ENCODE measurements at regions not wholly inside any gene's neighbourhood (a gene's known extent, or its start where the extent isn't known, plus 50 kb on each side); places are given as distances from the start of the nearest gene placed in this dataset.

GRCh38 chr4:187192266-187192665 is 468.6 kb upstream of the FAT1 start:
- no peak for DNase-seq

- DNase-seq: no peak
Observed at GRCh38 chr4:187193141-187193540, 469.5 kb upstream of the FAT1 start.

GRCh38 chr4:187204389-187204918 is 480.8 kb upstream of the FAT1 start:
- DNase-seq: no peak

DNA sequence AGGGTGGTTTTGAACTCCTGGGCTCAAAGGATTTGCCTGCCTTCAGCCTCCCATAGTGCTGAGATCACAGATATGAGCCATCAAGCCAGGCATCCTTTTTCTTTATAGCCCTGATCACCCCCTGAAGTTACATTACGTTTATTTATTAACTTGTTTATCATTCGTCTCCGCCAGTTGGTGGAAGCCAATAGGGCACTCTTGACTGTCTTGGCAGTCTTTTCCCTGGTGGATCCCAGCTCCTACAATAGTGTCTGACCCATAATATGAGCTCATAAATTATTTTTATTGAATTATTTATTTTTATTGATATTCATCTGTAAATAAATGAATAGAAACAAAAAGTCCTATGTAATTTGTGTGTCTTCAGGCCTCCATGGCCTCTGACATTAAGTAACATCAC is 484.3 kb upstream of the FAT1 start:
- no peak for DNase-seq

- DNase-seq: no peak
Observed at GRCh38 chr4:187208651-187209050, 485.0 kb upstream of the FAT1 start.

- DNase-seq: no peak
Observed at GRCh38 chr4:187209921-187210613, 486.4 kb upstream of the FAT1 start.

DNA sequence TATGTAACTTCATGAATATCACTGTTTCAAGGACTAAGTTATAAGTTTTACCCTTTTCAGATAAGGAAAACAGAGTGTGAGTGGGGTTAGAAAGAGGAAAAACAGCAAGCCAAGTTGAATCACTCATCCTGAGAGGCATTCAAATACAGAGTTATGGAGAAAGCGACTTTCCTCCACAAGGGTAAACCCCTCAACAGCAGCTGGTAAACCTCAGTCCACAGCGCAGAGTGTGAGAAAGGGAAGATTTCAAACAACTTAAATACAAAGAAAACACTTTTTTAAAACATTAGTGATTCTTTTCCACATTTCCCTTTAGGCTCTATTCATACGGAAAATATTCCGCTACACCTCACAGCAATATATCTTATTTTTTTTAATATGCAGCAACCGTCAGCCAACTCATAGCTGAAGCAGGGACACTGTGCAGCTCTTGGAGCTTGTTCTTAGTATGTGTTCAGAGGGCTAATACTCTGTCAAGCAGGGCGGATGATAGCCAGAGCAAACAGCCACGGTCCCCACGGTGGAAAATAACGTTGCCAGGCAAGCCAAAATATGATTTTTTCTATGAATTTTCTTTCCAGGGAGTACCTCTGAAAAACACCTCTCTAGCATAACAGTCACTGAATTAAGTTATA is 488.9 kb upstream of the FAT1 start:
- no peak for DNase-seq

DNA sequence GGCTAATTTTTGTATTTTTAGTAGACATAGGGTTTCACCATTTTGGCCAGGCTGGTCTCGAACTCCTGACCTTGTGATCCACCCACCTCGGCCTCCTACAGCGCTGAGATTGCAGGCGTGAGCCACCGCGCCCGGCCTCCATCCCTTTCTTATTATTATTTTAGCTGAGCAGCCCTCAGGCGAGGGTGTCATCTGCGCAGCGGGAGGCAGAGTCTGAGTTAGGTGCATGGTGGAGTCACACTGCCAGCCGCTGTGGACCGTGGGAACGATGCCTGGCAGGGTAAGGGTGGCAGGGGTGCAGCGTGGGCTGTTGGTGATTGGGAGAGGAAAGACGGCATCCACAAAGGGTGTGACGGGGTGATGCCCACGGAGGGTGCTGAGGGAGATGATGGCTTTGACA is 491.8 kb upstream of the FAT1 start:
- no peak for DNase-seq

GRCh38 chr4:187218705-187219245 is 495.1 kb upstream of the FAT1 start:
- DNase-seq: no peak

DNA sequence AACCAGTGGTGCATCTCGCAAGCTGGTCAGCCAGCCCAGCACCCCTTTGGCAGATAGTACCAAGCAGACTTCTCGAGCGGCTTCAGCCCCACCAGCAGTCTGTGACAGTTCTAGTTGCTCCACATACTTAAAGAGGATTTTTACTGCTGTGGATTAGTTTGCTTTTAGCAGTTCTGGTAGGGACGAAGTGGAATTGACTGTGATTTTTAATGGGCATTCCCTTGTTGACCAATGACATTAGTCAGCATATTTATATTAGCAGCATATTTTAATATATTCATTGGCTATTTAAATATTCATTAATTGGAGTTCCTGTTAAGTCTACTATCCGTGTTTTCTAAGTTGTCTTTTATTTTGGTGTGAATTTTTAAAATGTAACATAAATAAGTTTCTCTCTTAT is 500.9 kb upstream of the FAT1 start:
- no peak for DNase-seq

GRCh38 chr4:187227907-187228704 is 504.4 kb upstream of the FAT1 start:
- DNase-seq: no peak

DNA sequence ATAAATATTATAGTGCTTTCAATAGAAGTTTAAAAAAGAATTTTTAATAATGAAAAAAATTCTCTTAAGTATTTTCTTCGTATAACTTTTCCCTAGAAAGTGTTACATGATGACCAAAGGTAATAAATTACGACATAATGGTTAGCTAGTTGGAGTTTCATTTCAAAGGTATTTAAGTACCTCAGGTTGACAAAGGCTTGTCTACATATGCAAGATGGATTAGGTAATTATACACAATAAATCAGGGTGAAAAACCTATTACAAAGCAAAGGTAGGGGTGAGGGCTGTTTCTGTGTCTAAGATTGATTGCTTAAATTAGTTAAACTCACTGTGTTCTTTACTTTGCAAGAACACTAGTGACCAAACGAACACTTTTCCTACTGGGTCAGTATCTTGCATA is 508.5 kb upstream of the FAT1 start:
- no peak for DNase-seq

DNA sequence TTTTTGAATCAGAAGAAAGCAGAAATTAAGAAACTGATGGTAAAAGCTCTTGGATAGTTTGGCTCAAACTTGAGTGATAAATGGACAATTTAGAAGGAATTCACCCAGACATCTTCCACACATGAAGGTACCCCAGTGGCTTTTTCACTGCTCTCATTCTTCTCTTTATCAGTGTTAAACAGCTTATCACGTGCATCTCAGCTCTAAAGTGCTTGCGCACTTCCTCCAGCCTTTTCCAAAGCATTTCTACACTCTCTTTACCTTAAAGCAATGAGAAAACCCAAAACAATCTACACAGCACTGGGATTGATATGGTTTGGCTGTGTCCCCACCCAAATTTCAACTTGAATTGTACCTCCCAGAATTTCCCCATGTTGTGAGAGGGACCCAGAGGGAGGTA is 509.1 kb upstream of the FAT1 start:
- no peak for DNase-seq

- DNase-seq: peak in 1 of 2 experiments; percentile 3
Observed at GRCh38 chr4:187235456-187236170, 512.0 kb upstream of the FAT1 start.

DNA sequence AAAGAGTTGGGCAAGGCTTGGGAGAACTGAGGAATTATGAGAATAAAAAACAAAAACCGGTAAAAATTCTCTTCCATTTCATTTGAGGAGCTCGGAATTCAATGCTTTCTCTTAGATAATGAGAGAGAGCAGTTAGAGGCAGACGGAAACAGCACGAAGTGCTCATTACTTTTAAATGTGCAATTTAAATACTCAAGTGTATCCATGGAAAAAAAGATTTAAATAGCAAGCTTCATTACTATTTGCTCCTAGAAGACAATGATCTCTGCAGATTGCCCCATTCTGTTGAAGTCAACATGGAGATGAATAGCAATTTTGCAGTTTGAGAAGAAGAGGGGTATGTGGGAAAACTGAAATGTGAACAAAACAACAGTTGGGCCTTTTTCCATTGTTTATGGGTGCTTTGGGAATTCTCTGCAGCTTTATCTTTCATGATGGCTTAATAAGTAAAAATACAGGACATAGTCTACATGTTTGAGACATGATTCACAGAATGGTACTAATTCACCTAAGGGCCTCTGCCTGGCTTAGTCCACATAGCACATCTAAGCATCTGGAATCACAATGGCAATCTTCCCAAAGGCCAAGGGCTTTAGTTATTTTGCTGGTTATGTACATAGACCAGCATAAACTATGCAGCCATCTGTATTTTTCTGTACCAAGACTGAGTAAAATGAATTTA is 512.7 kb upstream of the FAT1 start:
- no peak for DNase-seq

- no peak for DNase-seq
Observed at GRCh38 chr4:187238646-187239045, 515.0 kb upstream of the FAT1 start.

DNA sequence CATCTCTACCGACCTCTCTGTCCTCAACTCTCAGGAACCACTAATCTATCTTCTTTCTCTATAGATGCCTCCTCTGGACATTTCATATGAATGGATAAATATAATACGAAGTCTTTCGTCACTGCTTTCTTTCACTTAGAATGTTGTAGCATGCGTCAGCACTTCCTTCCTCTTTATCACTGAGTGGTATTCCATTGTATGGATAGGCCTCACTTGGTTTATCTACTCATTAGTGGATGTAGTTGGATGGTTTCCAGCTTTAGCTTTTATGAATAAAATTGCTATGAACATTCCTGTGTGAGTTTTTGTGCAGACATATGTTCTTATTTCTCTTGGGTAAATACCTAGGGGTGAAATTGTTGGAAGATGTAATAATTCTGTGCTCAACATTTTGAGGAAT is 528.2 kb upstream of the FAT1 start:
- no peak for DNase-seq

GRCh38 chr4:187256897-187257296 is 533.2 kb upstream of the FAT1 start:
- DNase-seq: no peak

DNA sequence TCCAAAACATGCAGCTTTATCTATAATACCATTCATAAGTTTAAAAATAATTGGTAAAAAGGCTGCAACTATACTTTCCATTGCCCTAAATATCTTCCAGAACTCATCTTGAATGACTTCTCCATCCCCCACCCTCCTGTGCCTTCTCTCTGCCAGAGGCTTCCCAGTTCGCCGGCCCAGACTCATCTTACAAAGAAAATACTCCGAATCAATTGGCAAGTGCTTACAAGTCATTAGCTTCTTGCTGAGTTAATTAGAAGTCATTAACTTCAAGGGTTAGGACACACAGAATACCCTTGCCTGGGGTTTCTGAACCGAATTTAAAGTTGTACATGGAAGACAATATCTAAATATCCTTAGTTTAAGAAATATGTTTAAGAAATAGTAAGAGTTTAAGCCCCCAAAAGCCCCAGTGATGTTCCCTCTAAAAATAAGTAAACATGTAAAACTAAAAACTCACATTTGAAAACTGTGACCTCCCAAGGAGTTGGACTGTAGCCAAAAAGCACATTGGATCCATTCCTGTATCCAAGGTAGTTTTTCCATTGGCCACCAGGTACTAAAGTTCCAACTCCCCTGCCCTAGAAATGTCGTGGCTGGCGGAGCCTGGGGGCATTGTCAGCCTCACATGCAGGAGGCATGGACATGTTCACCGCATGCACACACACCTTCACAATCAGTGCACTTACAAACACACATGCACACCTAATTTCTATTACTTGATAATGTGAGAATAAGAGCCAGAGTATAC is 535.2 kb upstream of the FAT1 start:
- peak; percentile 9 to 64 for DNase-seq

DNA sequence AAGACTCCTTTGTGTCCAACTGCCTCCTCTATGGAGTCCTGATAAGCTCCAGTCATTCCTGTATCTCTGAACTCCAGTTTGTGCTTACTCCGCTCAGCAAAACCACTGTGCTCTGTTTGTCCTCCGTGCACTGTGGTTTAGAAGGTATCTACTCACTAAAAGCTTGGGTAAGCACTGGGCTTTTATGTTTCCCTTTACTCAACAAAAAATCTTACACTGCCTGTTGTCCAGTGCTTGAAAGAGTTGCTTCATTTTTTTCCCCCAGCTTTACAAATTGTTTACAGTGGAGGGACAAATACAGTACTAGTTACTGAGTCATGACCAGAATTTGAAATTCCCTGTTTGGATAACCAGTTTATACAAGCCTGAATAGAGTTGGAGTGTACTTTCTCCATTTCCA is 545.3 kb upstream of the FAT1 start:
- DNase-seq: no peak

- no peak for DNase-seq
Observed at GRCh38 chr4:187270154-187270553, 546.5 kb upstream of the FAT1 start.

DNA sequence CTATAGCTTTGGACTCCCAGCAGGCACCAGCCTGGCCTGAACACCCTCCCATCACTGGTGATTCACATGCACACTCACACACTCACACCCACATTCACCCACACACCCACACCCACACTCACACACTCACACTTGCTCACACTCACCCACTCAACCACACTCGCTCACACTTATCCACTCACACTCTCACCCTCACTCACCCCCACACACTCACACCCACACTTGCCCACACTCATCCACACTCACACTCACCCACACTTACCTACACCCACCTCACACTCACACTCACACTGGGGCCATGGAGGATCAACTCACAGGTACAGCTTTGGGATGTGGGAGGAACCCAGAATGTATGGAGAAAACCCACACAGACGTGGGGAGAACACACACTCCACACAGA is 548.2 kb upstream of the FAT1 start:
- DNase-seq: no peak

Data from NCI-H2081 (cell line).